KMS-11 (cell line): ENCODE measurements at regions not wholly inside any gene's neighbourhood (a gene's known extent, or its start where the extent isn't known, plus 50 kb on each side); places are given as distances from the start of the nearest gene placed in this dataset.

Experiments used
- H2AFZ ChIP-seq: fragments of 200-600 bp; sonication (generic); 2 replicates; pipeline ENCODE4 v1.6.1; 2016; ENCODE audit warnings: antibody characterized with exemption, mixed run types, low read depth
- H3K27ac ChIP-seq: fragments of 200-600 bp; sonication (generic); 2 replicates; pipeline ENCODE4 v1.6.1; 2016; ENCODE audit warnings: mild to moderate bottlenecking, mixed run types
- H3K27me3 ChIP-seq: fragments of 200-600 bp; sonication (generic); 2 replicates; pipeline ENCODE4 v1.6.1; 2017; ENCODE audit warnings: mild to moderate bottlenecking, low read depth, mixed run types, moderate library complexity; ENCODE audit not compliant: insufficient read depth
- H3K36me3 ChIP-seq: fragments of 200-600 bp; sonication (generic); 2 replicates; pipeline ENCODE4 v1.6.1; 2017; ENCODE audit warnings: mild to moderate bottlenecking, mixed run types; ENCODE audit not compliant: insufficient read depth
- H3K4me1 ChIP-seq: fragments of 200-600 bp; sonication (generic); 2 replicates; pipeline ENCODE4 v1.6.1; 2016; ENCODE audit warnings: mild to moderate bottlenecking, low read depth, mixed run types; ENCODE audit not compliant: poor library complexity, severe bottlenecking
- H3K4me2 ChIP-seq: fragments of 200-600 bp; sonication (generic); 2 replicates; pipeline ENCODE4 v1.7.0; 2016; ENCODE audit warnings: mild to moderate bottlenecking, mixed run types
- H3K4me3 ChIP-seq: fragments of 200-600 bp; sonication (generic); IDR thresholded peaks from 2 replicates; pipeline ENCODE4 v1.6.1; 2017; ENCODE audit warnings: low read depth, low read length, mixed read lengths; ENCODE audit not compliant: insufficient read depth
- H3K79me2 ChIP-seq: fragments of 200-600 bp; sonication (generic); 2 replicates; pipeline ENCODE4 v1.6.1; 2016; ENCODE audit warnings: low read depth, mixed run types; ENCODE audit not compliant: insufficient read depth
- H3K9ac ChIP-seq: fragments of 200-600 bp; sonication (generic); 2 replicates; pipeline ENCODE4 v1.6.1; 2016; ENCODE audit warnings: mild to moderate bottlenecking, mixed run types
- H4K20me1 ChIP-seq: fragments of 200-600 bp; sonication (generic); 2 replicates; pipeline ENCODE4 v1.6.1; 2016; ENCODE audit warnings: mild to moderate bottlenecking, mixed run types; ENCODE audit not compliant: insufficient read depth
- CTCF ChIP-seq: fragments of 200-600 bp; sonication (generic); conservative IDR thresholded peaks from 2 replicates; pipeline ENCODE4 v1.6.1; 2017; ENCODE audit warnings: low read depth, mild to moderate bottlenecking, antibody characterized with exemption, low read length, moderate library complexity, mixed read lengths

DNA sequence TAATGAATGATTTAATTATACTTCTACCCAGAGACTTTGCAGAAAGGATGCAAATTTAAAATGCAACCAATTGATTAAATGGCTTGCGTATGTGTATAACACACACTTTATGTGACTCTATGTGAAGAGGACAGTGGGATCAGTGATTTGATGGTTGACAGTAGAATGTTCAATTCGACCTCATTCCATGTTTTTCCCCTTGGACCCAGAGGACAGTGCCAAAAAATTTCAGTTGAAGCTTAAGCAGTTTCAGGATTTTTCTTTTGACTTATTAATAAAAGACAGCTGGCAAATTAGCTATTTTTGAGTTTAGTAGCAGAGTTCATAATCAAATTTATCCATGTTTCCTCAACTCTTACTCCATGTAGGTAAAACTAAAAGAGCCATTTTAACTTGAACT, 742.4 kb upstream of the NR2F2 start:
- no peaks in the 10 kb centered on the region for H3K79me2 ChIP-seq
- no peak overlapping the region for H2AFZ ChIP-seq
- H3K36me3 ChIP-seq: no peaks in the 10 kb centered on the region
- H3K27ac ChIP-seq: no peak overlapping the region
- no peaks in the 10 kb centered on the region for H3K27me3 ChIP-seq
- H3K9ac ChIP-seq: no peak overlapping the region
- H4K20me1 ChIP-seq: no peaks in the 10 kb centered on the region
- H3K4me2 ChIP-seq: no peak overlapping the region
- TF ChIP-seq CTCF: no peak
- no peak overlapping the region for H3K4me3 ChIP-seq
- H3K4me1 ChIP-seq: no peaks in the 10 kb centered on the region

DNA sequence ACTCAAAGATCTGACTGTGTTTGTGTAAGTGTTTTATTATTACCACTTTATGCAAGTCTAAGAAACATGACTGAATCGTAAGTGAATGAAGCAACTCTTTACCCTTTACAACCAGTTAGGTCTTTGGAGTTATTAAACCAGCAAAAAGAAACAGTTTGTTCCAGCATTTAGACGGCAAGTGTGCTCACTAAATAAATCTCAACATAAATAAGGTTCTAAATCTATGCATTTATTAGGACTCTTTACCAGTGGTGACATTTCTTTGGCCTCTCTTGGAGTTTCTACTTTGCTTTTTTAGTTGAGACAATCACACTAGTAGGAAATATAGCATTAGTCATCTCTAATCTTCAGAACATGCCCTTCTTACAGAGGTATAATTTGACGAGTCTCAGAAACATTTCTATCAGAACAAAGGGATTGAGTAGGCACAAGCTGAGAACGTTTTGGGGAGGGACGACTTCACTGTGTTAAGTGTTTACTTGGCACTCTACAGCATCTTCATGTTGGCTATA, 739.9 kb upstream of the NR2F2 start:
- Histone ChIP-seq H3K4me2 (no peak overlapping the region), H2AFZ (no peak overlapping the region)
- TF ChIP-seq CTCF: no peak

DNA sequence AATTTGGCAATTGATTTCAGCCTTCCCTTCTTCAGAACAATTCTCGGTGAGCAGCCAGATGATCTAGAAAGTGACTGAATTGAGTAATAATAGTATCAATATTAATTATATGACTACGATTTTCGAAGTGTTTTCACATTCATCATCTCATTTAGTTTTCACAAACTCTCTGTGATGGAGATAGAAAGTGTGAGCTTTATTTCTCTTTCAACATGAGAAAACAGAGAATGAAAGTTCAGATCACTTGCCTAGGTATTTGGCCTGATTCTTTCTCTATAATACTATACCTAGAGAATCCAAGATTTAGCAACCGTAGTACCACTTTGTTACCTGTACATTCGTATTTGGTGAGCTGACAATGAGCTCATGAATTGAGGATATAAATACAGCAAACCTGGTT, 739.2 kb upstream of the NR2F2 start:
- H3K4me3 ChIP-seq: no peak overlapping the region

More for the DNA sequence above, 739.9 kb upstream of the NR2F2 start:
- Histone ChIP-seq H3K27ac (no peak overlapping the region), H3K9ac (no peak overlapping the region), H3K79me2 (no peaks in the 10 kb centered on the region), H4K20me1 (no peaks in the 10 kb centered on the region), H3K4me3 (no peak overlapping the region), H3K4me1 (no peaks in the 10 kb centered on the region), H3K36me3 (no peaks in the 10 kb centered on the region), H3K27me3 (no peaks in the 10 kb centered on the region)

DNA sequence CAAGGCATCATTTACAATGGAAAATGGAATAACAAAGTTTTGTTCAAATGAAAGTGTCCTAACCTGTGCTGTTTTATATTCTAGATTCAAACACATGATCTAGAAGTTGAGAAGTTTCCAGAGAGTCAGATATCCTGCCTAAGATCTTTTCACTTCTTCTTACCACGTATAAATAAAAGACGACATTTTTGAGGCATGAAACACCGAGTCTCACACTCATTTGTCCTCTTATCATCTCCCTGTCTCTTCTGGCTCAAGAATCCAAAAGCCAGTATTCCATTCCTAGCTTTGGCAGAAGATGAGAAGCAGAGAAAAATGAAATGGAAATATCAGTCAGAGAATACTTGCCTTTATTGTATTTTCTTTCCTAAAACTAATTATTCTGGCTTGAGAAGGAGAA, 738.6 kb upstream of the NR2F2 start:
- H3K27ac ChIP-seq: no peak overlapping the region
- H2AFZ ChIP-seq: no peak overlapping the region
- H3K4me1 ChIP-seq: no peaks in the 10 kb centered on the region
- no peak overlapping the region for H3K9ac ChIP-seq
- H3K79me2 ChIP-seq: no peaks in the 10 kb centered on the region
- no peak overlapping the region for H3K4me2 ChIP-seq
- H3K36me3 ChIP-seq: no peaks in the 10 kb centered on the region
- no peaks in the 10 kb centered on the region for H3K27me3 ChIP-seq
- no peak overlapping the region for H3K4me3 ChIP-seq
- H4K20me1 ChIP-seq: no peaks in the 10 kb centered on the region
- no peak for TF ChIP-seq CTCF

More for the DNA sequence above, 739.2 kb upstream of the NR2F2 start:
- H3K4me1 ChIP-seq: no peaks in the 10 kb centered on the region
- H3K4me2 ChIP-seq: no peak overlapping the region
- H4K20me1 ChIP-seq: no peaks in the 10 kb centered on the region
- no peak overlapping the region for H3K9ac ChIP-seq
- H3K27me3 ChIP-seq: no peaks in the 10 kb centered on the region
- no peak for TF ChIP-seq CTCF
- no peak overlapping the region for H3K27ac ChIP-seq
- no peaks in the 10 kb centered on the region for H3K36me3 ChIP-seq
- no peak overlapping the region for H2AFZ ChIP-seq
- H3K79me2 ChIP-seq: no peaks in the 10 kb centered on the region
